HG03565 (cell line): ENCODE measurements at regions not wholly inside any gene's neighbourhood (a gene's known extent, or its start where the extent isn't known, plus 50 kb on each side); places are given as distances from the start of the nearest gene placed in this dataset.
"Not testable (repeated sequence)": the region's sequence is repeated elsewhere in the genome, so short reads cannot be mapped to it uniquely, and the experiment has no call there.

Experiments
- ATAC-seq: cut with Tn5 transposase; IDR thresholded peaks from one replicate; pipeline ENCODE4 v1.9.1; 2021; ENCODE audit warnings: mild to moderate bottlenecking, moderate library complexity; ENCODE audit not compliant: unreplicated experiment

DNA sequence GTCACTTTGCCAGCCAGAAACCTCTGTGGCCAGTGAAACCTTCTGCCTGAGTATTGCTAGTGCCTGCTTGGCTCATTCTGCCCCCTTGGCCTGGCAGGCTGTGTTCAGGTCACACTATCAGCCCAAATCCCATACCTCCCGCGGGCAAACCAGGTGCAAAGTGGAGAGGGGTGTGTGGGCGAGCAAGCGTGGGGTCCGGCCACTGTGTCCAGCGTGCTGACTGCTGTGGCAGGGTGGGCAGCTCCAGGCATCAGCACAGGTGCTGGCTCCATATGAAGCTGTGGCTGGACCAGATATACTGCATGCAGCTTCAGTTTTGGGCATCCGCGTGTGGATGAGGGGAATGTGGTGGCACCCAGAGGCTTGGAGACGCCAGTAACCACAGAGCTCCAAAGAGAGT is 576.5 kb upstream of the EDIL3 start:
- ATAC-seq: no peak

DNA sequence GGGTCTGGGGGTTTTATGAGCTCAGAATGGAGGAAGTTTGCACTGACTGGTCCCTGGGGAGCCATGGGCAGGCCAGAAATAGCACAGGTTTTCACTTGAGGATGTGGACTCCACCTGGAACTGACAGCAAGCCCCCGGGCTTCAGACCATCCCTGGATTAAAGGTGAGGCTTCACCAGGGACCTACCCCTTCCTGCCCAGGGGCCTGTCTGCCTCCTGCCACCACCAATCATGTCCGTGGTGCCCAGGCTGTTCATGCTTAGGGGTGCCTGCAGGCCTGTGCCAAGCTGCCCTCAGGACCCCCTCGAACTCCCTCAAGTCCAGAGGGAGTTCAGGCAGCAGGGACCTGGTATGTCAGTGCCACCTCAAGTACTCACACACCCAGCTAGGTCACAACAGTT is 577.2 kb upstream of the EDIL3 start:
- ATAC-seq: no peak

DNA sequence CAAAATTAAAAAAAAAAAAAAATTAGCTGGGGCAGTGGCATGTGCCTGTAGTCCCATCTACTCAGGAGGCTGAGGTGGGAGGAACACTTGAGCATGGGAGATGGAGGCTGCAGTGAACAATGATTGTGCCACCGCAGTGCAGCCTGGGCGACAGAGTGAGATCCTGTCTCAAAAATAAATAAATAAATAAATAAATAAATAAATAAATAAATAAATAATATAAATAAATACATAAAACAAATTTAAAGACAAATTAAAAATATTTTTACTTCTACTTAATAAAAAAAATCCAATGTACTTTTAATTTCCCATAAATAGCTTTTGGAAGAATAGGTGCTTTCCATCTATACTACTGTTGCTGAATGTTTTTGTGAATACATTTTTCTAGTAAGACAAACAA is 598.4 kb upstream of the EDIL3 start:
- no peak for ATAC-seq

DNA sequence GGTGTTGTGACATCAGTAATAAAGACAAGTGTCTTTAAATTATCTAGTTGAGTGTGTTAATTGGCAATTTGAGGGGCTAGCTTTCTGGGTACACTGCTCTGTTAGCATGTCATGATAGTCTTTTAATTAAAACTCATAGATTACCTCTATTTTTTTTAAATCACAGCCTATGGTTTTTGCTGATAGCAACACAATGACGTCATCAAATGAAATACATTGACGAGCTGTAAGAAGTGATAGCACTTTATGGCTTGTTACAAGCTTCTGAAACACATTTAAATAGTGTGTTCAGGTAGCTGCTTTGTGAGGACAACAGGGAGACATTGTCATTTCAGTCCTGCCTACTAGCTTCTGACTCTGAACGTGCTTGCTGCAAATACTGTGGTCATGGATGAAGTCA is 600.5 kb upstream of the EDIL3 start:
- no peak for ATAC-seq

DNA sequence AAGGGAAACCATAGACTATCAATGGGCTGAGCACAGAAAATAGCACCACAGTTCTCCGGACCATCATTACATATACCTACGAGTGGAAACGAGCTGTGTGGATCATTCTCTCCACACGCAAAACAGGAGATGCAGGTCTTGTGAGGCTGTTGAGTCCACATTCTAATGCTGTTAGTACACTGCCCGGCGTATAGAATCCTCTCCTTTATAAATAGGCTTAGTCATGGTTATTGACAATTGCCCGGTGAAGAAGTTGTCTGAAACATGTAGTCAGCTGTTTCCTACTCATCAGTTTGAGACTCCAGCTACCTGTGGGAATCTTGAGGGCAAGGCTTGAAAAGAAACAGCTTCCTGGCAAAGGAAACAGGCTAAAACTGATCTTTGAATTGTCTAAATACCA is 602.0 kb upstream of the EDIL3 start:
- ATAC-seq: no peak

DNA sequence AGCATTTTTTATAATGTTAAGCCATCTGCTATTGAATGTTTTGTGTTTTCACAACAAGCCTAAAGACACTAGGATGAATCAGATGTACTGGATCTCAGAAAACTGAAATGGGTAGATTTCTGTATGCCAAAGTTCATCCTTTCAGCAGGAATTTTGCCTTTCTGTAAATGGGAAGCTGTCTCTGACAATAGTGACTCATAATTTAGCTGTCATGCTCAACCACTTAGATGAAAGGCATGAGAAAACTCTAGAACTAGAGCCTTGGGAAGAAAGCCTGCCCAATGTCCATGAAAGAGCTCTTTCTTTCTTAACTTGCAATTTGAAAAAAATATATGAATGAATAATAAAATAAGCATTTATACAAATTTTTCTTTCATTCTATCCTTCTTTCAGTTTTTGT is 616.0 kb upstream of the EDIL3 start:
- ATAC-seq: no peak

DNA sequence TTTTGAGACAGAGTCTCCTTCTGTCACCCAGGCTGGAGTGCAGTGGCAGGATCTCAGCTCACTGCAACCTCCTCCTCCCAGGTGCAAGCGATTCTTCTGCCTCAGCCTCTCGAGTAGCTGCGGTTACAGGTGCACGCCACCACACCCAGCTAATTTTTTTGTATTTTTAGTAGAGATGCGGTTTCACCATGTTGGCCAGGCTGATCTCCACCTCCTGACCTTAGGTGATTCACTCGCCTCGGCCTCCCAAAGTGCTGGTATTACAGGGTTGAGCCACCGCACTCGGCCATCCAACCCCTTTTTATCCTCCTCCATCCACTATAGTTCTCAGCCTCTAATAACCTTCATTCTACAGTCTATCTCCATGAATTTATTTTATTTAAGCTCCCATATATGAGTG is 617.3 kb upstream of the EDIL3 start:
- ATAC-seq: not testable (repeated sequence)

DNA sequence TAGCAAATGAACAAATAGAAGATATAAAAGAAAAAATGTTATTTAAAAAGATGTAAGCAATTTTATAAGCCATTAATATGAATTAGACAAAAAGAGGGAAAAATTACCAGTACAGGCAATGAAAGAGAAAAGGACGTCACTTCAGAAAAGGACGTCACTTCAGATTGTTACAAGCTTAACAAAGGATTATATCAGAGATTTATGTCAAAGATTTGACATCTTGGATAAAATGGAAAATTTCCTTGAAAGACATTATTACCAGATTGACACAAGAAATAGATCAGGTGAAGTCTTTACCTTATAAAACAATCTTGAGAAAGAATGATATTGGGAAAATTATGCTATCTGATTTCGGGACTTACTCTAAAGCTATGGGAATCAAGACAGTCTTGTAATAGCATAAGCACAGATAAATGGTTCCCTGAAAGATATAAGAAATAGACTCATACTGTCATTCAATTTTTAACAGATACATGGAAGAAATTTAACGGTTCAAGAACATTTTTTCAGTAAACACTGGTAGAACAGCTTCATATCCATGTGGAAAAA is 625.4 kb upstream of the EDIL3 start:
- ATAC-seq: no peak

DNA sequence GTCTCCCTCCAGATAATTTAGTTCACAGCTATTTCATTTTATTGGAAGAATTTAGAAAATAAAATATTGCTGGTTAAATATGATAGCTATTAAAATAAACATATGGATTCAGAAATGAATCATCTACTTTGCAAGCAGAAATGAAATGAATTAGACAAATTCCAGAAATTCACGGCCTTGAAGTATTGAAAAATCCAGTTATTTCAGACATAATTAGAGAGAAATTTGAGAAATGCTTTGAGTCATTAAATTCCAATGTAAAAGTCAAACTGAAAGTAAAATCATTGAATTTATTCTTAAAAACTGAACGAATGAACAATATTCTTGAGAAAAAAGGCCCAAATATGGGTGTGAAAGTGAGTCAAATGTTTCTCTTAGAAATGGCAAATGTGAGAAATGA is 632.6 kb upstream of the EDIL3 start:
- ATAC-seq: no peak

DNA sequence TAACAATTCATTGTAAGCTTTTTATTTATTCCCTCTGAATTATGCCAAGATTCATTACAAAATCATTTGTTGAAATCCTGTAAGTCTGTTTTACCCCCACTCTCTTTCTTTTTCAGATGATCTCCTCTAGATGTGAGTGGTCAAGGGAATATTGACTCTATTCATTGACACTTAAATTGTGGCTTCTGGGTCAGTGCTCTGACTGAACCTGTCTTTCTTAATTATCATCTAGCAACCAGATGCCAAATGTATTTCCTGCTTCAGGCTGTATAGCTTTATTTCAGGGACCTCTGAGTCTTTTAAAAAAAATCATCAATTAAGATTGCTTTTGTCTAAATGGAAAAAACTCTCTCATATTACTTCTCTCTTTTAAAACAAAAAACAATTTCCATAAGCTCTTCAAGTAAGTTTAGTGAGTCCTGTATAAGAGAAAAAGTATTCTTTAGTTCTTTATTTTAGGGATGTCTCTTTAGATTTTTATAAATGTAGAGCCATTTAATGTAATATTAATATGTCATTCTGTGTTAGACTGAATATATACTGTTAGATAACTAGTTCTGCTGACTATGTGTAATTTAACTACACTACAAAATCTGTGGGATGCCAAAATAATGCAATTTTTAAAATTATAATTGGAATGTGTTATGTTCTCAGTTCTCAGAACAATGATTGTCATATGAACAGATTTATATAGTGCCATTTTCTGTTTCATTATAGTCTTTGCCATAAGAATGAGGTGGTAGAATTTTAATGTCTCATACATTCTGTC is 645.8 kb upstream of the EDIL3 start:
- no peak for ATAC-seq

DNA sequence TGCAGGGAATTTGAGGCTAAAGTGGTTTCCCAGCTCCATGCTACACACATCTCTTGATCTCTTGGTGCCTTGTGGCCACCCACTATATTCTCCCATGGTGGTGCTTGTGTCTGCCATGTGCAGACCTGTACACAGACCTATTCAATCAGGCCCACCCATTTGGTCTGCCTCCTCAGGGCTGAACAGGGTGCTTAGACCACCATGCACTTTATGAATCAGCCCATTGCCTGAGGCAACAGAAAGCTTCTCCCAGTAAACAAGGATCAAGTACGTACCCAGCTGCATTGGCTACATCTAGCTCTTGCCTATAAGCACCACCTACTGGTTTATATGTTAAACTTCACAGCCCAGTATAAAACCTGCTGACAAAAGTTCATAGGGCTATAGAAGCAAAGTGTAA is 664.3 kb upstream of the EDIL3 start:
- no peak for ATAC-seq

DNA sequence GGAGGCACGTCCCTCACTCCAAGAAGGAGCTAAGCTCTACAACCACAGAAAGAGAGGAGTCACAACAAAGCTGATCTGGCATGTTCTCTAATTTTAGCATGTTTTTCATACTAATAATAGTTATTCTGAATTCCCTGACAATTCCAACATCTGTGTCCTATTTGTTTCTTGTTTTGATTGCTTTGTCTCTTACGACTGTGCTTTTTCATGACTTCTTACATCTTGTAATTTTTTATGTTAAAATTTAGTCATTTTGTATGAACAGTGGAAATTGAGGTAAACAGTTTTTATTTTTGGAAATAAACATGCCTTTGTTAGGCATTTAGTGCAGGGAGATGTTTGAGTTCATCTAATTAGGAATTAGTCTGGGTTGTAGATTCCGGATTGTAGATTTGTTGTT is 668.1 kb upstream of the EDIL3 start:
- no peak for ATAC-seq

DNA sequence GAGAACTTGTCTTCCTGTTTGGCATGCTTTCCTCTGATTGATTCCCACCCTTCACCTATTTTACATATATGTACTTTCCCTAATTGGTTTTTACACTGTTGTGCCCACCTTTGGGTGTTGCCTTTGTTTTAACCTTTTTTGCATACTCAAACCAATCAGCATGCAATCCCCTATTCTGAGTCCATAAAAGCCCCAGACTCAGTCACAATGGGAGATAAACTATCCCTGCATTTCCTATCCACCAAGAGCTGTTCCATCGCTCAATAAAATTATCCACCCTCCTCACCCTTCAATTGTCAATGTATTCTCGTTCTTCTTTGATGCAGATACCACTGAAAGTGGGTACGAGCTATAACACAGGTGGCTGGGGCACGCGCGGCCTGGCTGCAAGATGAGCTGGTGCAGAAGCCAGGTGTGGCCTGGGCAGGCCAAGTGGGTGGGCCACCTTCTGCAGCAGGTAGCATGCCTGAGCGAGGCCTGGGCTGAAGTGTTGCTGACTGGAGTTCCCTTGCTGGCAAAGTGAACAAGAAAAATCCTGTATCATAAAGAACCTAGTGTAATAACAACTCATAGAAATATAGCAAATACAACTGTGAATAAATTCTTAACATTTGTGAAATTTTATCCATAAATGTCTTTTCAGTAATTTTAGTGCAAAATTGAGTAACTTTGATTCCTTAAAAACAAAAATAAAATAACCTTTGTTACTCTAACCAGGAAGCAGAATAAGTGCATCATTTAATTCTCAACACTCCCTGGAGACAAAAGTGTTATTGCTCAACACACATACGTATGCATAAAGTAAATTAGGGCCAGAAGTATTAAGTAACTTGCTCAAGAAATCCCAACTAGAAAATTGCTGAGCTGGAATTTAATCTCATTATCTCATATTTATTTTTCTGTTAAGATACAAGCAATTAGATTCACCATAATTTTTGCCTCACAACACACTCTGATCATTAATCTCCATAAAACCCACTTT is 685.3 kb upstream of the EDIL3 start:
- ATAC-seq: no peak

DNA sequence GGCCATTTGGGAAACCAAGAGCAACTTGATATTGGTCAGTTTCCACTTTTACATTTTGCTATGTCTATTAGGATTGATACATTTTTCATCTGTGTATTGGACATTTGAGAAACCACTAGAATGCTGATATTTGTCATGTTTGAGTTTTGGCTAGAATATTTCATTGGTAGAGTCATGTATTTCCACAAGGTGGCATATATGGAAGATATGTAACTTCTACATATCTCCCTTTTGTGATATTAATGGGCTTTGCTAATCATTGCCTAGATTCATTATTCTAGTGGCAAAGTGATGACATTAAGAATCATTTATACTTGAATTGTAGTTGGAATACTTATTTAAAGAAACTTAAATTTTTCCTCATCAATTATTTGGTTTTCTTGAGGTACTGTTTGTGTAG is 692.9 kb upstream of the EDIL3 start:
- ATAC-seq: no peak

DNA sequence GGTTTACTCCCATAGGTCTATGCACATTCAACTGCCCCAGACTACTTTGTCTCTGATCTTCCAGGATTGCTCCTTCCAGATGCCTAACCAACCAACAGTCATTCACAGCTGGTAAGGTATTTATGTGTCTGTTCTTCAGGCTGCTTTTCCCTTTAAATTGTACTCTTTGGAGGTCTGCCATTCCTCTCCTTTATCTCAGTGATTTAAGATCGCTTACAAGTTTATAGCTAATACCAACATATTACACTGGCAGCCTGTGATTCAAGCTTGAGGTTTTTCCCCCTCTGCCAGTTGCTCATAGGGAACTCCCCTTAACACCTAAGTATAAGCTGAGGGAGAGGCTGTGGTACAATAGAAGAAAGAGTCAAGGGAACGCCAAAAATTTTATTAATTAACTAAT is 711.7 kb upstream of the EDIL3 start:
- ATAC-seq: no peak

DNA sequence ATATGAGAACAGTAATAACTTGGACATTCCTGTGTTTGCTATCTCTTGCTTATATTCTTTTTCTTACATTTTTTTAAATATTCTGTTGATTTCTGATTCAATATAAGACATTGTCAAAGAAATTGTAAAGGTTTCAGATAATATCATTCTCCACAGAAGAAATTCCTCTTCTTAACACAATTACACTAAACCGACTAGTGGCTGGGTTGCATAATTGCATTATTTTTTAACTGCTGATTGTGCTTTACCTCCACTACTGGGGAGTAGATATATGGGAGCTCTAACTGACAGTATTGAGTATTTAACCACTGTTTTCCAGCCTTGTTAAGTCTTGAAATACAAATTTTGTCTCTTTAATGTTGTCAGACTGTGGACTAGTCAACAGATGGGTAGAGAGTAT is 723.8 kb upstream of the EDIL3 start:
- ATAC-seq: no peak

DNA sequence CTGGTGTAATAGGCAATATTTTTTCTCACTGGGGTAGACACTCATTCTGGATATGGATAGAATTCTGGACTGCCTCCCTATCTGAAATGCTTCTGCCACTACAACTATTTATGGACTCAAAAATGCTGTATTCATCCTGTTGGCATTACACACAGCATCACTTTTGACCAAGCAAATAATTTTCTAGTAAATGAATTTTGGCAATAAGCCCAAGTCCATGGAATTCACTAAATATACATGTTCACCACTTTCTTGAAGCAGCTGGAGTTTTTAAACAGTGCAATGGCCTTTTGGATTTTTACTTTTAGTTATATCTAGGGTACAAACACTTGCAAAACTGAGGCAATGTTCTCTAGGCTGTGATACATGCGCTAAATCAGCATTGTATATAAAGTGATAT is 724.9 kb upstream of the EDIL3 start:
- no peak for ATAC-seq

DNA sequence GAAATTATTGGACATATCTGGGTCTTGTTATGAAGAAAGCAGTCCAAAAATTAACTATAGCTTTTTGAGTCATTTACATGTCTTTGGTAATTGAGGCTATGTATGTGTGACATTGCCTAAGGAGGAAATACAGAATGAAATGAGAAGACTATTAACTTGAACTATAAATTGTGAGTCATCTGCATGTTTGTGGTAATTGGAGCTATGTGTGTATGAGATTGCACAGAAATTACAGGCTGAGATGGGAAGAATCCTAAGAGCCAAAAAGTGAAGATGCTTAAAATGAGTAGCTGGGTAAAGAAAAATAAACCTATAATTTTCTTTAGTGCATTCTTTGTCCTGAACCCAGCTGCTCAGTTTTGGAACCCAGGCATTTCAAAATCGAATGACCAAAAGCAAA is 747.6 kb upstream of the EDIL3 start:
- ATAC-seq: no peak

DNA sequence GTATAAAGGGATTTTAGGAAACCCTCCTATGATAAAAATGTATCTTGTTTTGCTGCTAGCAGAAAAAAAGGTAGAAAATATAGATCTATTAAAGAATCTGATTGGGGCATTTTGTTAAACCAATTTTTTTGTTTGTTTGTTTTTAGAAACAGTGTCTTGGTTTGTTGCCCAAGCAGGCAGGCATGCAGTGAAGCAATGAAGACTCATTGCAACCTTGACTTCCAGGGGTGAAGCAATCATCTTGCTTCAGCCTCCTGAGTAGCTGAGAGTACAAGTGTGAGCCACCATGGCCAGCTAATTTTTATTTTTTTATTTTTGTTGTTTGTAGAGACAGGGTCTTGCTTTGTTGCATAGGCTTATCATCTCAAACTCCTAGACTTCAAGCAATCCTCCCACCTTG is 755.8 kb upstream of the EDIL3 start:
- ATAC-seq: no peak

DNA sequence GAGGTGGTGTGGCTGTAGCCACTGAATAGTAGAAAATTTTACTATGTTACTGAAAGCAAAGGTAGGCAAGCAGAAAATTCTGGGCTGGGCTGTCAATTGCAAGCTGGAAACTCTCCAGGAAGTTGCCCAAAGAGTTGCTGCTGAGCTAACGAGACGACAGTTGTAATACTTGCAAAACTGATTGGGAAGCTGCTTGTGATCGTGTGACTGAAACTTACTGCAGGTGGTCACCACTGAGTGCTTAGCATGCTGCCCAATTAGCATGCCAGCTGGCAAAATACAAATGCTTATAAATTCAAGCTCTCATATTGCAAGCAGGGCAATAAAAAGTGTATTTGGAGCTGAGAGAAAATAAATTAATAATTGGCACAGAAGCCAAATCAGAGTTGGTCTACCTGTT is 758.5 kb upstream of the EDIL3 start:
- ATAC-seq: no peak

DNA sequence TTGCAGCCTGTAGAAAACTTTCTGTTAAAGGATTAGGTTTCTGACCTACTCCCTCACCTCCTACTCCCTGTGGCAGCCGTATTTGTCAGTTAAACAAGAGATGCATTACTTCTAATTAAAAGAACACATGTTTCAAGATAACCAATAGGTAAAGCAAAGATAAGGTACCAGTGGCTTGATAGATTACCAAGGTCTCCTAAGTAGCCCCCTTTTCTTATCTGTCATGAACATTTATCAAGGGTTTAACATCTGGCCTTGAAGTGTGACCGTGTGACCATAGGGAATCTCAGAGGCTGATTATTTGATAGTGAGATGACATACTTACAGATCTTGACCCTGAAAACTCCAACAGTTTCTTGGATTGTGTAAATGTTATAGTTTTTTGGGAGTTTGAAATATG is 764.0 kb upstream of the EDIL3 start:
- no peak for ATAC-seq

DNA sequence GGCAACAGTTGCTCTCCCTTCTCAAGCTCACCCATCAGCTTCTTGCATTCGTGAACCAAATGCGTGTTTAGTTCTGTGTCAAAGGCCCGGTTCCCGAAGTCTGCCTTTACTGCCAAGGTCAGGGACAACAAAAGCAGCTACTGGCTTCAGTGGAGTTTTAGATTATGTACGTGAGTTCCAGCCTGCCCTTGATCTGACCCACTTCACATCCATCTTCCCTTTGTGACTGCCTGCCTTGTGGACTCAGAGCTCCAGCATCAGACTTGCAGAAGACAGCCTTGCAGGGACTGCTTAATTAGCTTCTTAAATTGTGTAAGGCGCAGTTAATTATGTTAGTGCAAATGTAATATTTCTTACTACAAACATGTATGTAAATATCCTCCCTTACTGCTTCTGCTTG is 774.7 kb upstream of the EDIL3 start:
- ATAC-seq: no peak
